GM12878 (cell line): ENCODE measurements at regions not wholly inside any gene's neighbourhood (a gene's known extent, or its start where the extent isn't known, plus 50 kb on each side); places are given as distances from the start of the nearest gene placed in this dataset.

ENCODE experiments used
- ATF7 ChIP-seq: fragments of 450-650 bp; IDR thresholded peaks from 2 replicates; pipeline ENCODE4 v1.6.1; 2016; ENCODE audit warnings: low read depth, mild to moderate bottlenecking
- BCL3 ChIP-seq: IDR thresholded peaks from 2 replicates; pipeline ENCODE4 v1.6.1; 2011; ENCODE audit warnings: borderline replicate concordance, low read depth, mild to moderate bottlenecking, moderate library complexity, low read length; ENCODE audit not compliant: insufficient read depth, poor library complexity, severe bottlenecking
- IKZF2 ChIP-seq, 2 experiments: fragments of 450-650 bp; IDR thresholded peaks; 2 replicates each; pipeline ENCODE4 v1.6.1; 2017; ENCODE audit warnings: mild to moderate bottlenecking in 2 of 2, moderate library complexity in 2 of 2
- MLLT1 ChIP-seq: fragments of 450-650 bp; IDR thresholded peaks from 2 replicates; pipeline ENCODE4 v1.6.1; 2016; ENCODE audit warnings: mild to moderate bottlenecking
- MYB ChIP-seq: fragments of 150-350 bp; IDR thresholded peaks from 2 replicates; pipeline ENCODE4 v1.6.1; 2014; ENCODE audit warnings: mild to moderate bottlenecking, low read depth, low read length, borderline replicate concordance
- NKRF ChIP-seq: fragments of 450-650 bp; conservative IDR thresholded peaks from 2 replicates; pipeline ENCODE4 v1.6.1; 2017; ENCODE audit warnings: mild to moderate bottlenecking, moderate library complexity
- SMAD5 ChIP-seq: IDR thresholded peaks from 2 replicates; pipeline ENCODE4 v1.6.1; 2016; ENCODE audit warnings: antibody characterized with exemption, low read depth

- TF ChIP-seq BCL3 (no peak), SMAD5 (no peak), MYB (no peak), NKRF (no peak), ATF7 (no peak), MLLT1 (peak; percentile 44; the same call in 1 of the 2 replicates), IKZF2 (IDR thresholded peaks at IDR 0.05) (peak; percentile 23 to 45; a peak in 1 of 4 replicates)
Observed at GRCh38 chr3:124584552-124585391, 145.5 kb upstream of the UMPS start (continued).
